ENCODE measurements at regions not wholly inside any gene's neighbourhood (a gene's known extent, or its start where the extent isn't known, plus 50 kb on each side); places are given as distances from the start of the nearest gene placed in this dataset.

DNA sequence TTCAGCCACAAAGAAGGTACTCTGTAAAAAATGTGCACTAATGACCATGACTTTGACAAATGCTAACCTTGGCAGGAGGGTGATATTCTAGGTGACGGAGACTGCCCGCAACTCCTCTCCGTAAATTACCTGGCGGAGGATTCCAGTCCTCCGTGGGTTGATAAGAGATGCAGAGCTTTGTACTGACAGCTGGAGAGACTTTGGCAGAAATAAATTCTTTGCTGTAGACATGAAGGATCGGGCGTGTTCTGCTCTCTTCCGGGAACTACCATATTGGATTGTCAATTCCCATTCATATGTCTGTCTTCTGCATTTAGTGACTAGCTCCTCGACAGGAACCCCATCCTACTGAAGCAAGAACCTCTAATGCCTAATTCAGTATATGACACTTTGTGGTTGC lies 158.3 kb upstream of the KAZN start:
- Histone ChIP-seq H4K20me1 (ENCODE audit: control insufficient read depth, insufficient read depth, low read depth, low read length) (no peaks in the 10 kb centered on the region), H3K4me1 (ENCODE audit: control insufficient read depth, low read length) (no peaks in the 10 kb centered on the region)

DNA sequence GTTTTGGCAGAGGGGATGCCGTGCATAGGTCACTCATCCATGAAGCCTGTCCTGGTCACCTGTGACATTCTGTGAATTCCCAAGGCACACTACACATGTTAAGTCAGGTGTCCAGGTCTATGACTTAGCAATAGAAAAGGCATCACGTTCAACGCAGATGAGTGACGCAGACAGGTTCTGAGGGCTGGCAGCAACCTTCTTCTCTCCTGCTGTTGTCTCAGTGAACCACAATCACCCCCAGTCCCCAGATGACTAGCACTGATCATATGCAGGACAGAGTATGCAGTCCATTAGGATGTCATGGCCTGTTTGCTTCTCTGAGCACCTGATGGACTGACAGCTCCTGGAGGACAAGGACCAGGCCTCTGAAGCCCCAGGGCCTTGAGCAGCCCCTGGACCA lies 157.8 kb upstream of the KAZN start:
- Histone ChIP-seq H3K27ac (ENCODE audit: low read depth, low read length) (no peak overlapping the region), H3K4me3 (ENCODE audit: low read length) (no peak overlapping the region), H3K4me2 (ENCODE audit: low read length) (no peak overlapping the region), H3K9me2 (replicated peaks; ENCODE audit: control insufficient read depth, low read length) (no peaks in the 10 kb centered on the region), H3F3A (ENCODE audit: control insufficient read depth, insufficient read depth) (no peaks in the 10 kb centered on the region), H3K36me3 (ENCODE audit: control insufficient read depth, low read length) (no peaks in the 10 kb centered on the region), H3K9me3 (ENCODE audit: control insufficient read depth, insufficient read depth, low read length) (no peaks in the 10 kb centered on the region), H3K79me2 (ENCODE audit: control insufficient read depth, low read length) (no peaks in the 10 kb centered on the region), H4K20me1 (ENCODE audit: control insufficient read depth, insufficient read depth, low read depth, low read length) (no peaks in the 10 kb centered on the region), H3K4me1 (ENCODE audit: control insufficient read depth, low read length) (no peaks in the 10 kb centered on the region), H3K27me3 (ENCODE audit: control insufficient read depth, low read length) (no peaks in the 10 kb centered on the region)
- no peak for TF ChIP-seq EZH2phosphoT487 (IDR thresholded peaks at IDR 0.05; ENCODE audit: borderline replicate concordance, low read length)
- TF ChIP-seq, protein P1, sequence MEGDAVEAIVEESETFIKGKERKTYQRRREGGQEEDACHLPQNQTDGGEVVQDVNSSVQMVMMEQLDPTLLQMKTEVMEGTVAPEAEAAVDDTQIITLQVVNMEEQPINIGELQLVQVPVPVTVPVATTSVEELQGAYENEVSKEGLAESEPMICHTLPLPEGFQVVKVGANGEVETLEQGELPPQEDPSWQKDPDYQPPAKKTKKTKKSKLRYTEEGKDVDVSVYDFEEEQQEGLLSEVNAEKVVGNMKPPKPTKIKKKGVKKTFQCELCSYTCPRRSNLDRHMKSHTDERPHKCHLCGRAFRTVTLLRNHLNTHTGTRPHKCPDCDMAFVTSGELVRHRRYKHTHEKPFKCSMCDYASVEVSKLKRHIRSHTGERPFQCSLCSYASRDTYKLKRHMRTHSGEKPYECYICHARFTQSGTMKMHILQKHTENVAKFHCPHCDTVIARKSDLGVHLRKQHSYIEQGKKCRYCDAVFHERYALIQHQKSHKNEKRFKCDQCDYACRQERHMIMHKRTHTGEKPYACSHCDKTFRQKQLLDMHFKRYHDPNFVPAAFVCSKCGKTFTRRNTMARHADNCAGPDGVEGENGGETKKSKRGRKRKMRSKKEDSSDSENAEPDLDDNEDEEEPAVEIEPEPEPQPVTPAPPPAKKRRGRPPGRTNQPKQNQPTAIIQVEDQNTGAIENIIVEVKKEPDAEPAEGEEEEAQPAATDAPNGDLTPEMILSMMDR (IDR thresholded peaks at IDR 0.05; ENCODE audit: low read depth, low read length, poor library complexity, severe bottlenecking) = no peak

More for the DNA sequence above, 158.3 kb upstream of the KAZN start:
- Histone ChIP-seq H3K9me3 (ENCODE audit: control insufficient read depth, insufficient read depth, low read length) (no peaks in the 10 kb centered on the region), H3K9me2 (replicated peaks; ENCODE audit: control insufficient read depth, low read length) (no peaks in the 10 kb centered on the region), H3K36me3 (ENCODE audit: control insufficient read depth, low read length) (no peaks in the 10 kb centered on the region), H3K4me3 (ENCODE audit: low read length) (no peak overlapping the region), H3K79me2 (ENCODE audit: control insufficient read depth, low read length) (no peaks in the 10 kb centered on the region), H3K27me3 (ENCODE audit: control insufficient read depth, low read length) (no peaks in the 10 kb centered on the region), H3F3A (ENCODE audit: control insufficient read depth, insufficient read depth) (no peaks in the 10 kb centered on the region), H3K4me2 (ENCODE audit: low read length) (no peak overlapping the region), H3K27ac (ENCODE audit: low read depth, low read length) (no peak overlapping the region)
- no peak for TF ChIP-seq EZH2phosphoT487 (IDR thresholded peaks at IDR 0.05; ENCODE audit: borderline replicate concordance, low read length)
- TF ChIP-seq, protein P1 (IDR thresholded peaks at IDR 0.05; ENCODE audit: low read depth, low read length, poor library complexity, severe bottlenecking) = no peak

DNA sequence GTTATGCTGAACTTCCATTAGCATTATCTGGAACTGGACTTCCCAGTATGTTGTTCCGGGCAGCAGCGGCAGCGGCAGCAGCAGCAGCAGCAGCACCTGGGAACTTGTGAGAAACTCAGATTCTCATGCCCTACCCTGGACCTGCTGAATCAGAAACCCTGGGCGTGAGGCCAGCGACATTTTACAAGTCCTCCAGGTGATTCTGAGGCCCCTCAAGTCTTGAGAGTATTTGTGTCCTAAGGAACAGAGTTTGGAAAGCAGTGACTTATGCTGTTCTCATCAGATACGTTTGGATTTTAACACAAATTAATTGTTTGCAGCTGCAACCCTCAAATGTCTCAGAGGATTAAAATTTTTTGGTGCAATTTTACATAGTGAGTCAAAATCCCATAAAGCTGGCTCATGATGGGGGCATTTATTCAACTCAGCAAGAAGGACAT lies 157.2 kb upstream of the KAZN start:
- Histone ChIP-seq H3K4me3 (ENCODE audit: low read length) (no peak overlapping the region), H3K4me2 (ENCODE audit: low read length) (no peak overlapping the region), H3K27ac (ENCODE audit: low read depth, low read length) (no peak overlapping the region), H3K36me3 (ENCODE audit: control insufficient read depth, low read length) (no peaks in the 10 kb centered on the region), H3K9me3 (ENCODE audit: control insufficient read depth, insufficient read depth, low read length) (no peaks in the 10 kb centered on the region), H3K4me1 (ENCODE audit: control insufficient read depth, low read length) (no peaks in the 10 kb centered on the region), H3K9me2 (replicated peaks; ENCODE audit: control insufficient read depth, low read length) (no peaks in the 10 kb centered on the region), H3K79me2 (ENCODE audit: control insufficient read depth, low read length) (no peaks in the 10 kb centered on the region), H3F3A (ENCODE audit: control insufficient read depth, insufficient read depth) (no peaks in the 10 kb centered on the region), H3K27me3 (ENCODE audit: control insufficient read depth, low read length) (no peaks in the 10 kb centered on the region), H4K20me1 (ENCODE audit: control insufficient read depth, insufficient read depth, low read depth, low read length) (no peaks in the 10 kb centered on the region)
- TF ChIP-seq EZH2phosphoT487 (IDR thresholded peaks at IDR 0.05; ENCODE audit: borderline replicate concordance, low read length) = no peak
- TF ChIP-seq, protein P1 (IDR thresholded peaks at IDR 0.05; ENCODE audit: low read depth, low read length, poor library complexity, severe bottlenecking) = no peak

DNA sequence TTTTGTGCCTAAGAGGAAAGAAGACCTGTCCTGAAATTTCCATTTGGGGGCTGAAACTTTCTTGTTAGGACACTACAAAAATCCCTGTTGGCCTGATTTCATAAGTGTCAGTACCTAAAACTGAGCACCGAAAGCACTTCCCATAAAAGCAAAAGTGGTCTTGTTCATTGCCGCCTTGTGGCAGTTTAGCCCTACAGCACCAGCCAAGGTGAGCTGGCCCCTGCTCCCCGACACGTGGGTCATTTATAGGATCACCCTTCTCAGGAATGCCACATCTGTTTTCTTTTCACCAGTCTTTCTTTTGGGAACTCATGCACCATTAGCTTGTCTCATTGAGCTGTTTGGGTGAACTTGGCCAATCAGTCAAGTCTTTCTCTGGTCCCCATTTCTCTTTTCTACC lies 155.8 kb upstream of the KAZN start:
- no peaks in the 10 kb centered on the region for H3K36me3 ChIP-seq (ENCODE audit: control insufficient read depth, low read length)
- H3F3A ChIP-seq (ENCODE audit: control insufficient read depth, insufficient read depth) = no peaks in the 10 kb centered on the region
- no peak overlapping the region for H3K27ac ChIP-seq (ENCODE audit: low read depth, low read length)
- H3K9me2 ChIP-seq (replicated peaks; ENCODE audit: control insufficient read depth, low read length) = no peaks in the 10 kb centered on the region
- H3K4me1 ChIP-seq (ENCODE audit: control insufficient read depth, low read length) = no peaks in the 10 kb centered on the region
- no peaks in the 10 kb centered on the region for H3K27me3 ChIP-seq (ENCODE audit: control insufficient read depth, low read length)
- no peak overlapping the region for H3K4me2 ChIP-seq (ENCODE audit: low read length)
- no peaks in the 10 kb centered on the region for H4K20me1 ChIP-seq (ENCODE audit: control insufficient read depth, insufficient read depth, low read depth, low read length)
- H3K9me3 ChIP-seq (ENCODE audit: control insufficient read depth, insufficient read depth, low read length) = no peaks in the 10 kb centered on the region
- no peak overlapping the region for H3K4me3 ChIP-seq (ENCODE audit: low read length)
- H3K79me2 ChIP-seq (ENCODE audit: control insufficient read depth, low read length) = no peaks in the 10 kb centered on the region
- no peak for TF ChIP-seq EZH2phosphoT487 (IDR thresholded peaks at IDR 0.05; ENCODE audit: borderline replicate concordance, low read length)
- TF ChIP-seq, protein P1 (IDR thresholded peaks at IDR 0.05; ENCODE audit: low read depth, low read length, poor library complexity, severe bottlenecking) = no peak

Data from DOHH2 (cell line).